ENCODE measurements at regions not wholly inside any gene's neighbourhood (a gene's known extent, or its start where the extent isn't known, plus 50 kb on each side); places are given as distances from the start of the nearest gene placed in this dataset.

DNA sequence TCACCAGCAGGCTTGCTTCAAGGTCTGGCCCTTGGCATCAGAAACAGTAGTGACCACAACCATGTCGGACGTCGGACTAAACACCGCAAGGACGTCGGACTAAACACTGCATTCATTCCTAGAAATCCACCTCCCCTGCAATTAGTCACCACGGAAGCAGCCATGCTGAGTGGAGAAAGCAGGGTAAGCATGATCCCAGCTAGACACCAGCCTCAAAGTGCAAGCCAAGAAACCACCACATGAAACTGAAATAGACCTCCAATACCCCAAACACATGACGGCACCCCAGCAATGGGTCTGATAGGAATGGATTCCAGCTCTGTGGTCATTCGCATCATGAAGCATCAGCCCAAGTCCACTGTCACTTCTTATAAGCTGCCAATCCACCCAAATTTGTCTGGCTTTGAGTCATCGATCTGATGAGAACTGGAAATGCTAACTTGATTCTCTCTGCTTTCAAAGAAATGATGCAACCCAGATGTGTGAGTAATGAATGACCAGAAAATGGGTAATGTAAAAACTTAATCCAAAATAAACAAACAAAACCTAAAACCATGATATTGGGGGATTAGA, 348.3 kb upstream of the TMCO5A start:
- no peak for DNase-seq

DNA sequence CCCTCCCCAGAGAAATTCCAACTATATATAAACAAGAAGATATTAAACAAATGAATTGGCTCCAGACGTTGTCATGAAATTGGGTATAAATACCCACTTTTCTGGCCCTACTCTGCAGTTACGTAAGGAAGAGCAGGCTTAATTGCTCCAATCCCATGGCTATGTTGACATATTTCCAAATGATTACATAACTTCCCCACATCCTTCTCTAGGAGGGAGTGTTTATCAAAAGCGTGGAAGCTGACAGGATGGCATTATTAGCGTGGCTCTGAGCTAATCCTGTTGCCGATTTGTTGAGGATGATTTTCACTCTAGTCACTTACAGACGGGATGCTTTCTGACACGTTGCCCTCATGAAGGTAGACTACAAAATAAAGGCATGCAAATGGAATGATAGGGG, 347.5 kb upstream of the TMCO5A start:
- no peak for DNase-seq

DNA sequence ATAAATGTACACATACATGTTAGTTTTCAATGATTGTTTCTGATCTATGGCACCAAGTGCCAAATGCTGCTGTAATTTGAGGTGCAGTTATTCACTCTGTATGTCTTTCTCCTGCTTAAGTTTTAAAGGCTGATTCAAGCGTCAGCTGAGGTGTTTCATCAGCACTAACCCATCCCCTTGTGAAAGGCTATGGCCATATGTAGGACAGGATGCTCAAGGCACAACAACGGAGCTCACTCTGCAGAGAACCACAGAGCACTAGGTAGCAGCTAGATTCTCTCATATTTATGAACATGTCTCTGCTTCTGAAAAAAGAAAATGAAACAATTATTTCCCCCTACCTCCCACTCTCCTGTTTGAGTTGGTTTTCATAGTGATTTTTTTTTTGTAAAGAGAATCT, 340.0 kb upstream of the TMCO5A start:
- DNase-seq, result no peak

DNA sequence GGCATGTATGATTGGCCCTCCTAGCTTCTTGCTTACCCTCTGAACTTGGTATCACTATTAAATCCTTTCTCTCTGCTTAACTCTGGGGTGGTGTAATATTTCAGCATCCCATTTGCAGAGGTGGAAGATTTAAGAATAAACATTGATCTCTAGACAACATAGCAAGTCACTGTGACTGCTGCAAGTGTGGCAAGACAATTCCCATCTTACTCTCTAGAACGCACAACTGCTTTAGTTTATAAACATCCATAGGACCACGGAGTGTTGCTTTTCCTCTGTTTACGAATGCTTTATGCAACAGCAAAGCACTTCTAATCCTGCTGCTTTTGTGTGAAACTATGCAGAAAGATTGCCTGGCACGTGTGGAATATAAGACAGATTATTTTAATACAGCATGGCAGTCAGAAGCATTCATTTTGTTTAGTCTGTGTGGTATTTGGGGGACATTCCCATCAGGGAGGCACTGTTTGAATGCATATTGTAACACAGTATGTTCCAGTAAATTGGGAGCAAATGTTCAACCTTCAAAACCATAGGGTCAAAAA, 338.9 kb upstream of the TMCO5A start:
- no peak for DNase-seq

DNA sequence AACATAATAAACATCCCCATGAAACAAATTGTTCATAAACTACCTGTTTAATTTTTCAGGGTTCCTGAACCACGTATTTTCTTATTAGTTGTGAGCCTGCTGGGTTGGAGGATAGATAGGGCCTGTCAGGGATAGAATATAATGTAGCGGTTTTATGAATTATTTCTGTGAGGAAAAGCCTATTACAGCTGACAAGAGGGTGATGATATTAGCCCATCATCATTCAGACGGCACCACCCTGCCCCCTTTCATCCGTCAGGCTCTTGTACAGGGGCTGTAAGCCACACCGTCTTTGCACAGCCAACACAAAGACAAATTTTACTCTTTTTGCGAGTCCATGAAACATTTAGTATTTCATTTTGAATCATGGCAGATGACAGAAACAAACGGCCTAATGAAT, 335.3 kb upstream of the TMCO5A start:
- no peak for DNase-seq

DNA sequence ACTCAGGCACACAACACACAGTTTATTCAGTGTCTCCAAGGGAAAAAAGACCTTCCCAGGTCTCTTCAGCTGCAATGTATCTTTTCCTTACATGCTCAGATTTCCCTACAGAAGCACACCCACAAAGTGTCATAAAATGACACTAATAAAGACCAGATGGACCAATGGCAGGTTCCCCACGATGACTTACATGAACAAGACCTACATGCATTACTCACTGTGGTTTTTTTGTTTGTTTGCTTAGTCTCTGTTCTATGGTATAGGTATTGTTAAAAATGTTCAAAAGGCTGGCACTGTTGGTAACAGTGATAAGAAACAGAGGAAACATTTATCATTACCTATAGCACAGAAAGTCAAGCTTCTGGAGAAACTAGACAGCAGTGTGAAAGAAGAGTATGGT, 318.2 kb upstream of the TMCO5A start:
- DNase-seq, result no peak

DNA sequence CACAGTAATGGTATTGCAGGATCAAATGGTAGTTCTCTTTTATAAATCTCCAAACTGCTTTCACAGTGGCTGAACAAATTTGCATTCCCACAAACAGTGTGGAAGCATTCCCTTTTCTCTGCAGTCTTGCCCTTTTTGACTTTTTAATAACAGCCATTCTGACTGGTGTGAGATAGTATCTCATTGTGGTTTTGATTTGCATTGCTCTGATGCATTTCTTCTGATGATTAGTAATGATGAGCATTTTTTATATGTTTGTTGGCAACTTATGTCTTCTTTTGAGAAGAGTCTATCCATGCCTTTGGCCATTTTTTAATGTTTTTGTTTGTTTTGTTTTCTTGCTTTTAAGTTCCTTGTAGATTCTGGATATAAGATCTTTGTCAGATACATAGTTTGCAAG, 316.1 kb upstream of the TMCO5A start:
- no peak for DNase-seq

DNA sequence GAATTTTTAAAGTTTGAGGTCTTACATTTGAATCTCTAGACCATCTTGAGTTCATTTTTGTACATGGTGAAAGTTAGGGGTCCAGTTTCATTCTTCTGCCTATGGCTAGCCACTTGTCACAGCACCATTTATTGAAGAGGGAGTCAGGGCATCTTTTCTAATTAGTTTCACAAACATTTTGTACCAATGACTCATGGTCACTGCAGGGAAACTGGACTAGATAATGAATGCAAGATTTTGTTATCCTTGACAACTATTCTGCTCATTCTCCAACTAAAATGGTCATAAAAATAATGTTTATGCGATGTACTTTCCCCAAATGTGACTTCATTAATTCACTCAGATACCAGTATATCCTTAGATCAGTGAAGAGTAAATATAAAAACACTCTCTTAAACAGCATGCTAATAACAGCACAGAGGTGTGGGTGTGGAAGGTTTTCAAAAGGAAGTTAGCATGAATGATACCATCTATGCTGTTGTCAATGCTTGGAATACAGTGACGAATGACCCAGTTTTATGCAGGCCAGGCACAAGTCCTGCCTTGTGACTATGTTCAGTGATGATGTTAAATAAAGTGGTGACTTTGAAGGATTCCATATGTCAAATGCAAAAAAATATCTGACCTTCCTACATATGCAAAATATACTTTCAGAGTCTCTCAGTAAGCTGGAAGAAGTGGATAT, 314.9 kb upstream of the TMCO5A start:
- no peak for DNase-seq

DNA sequence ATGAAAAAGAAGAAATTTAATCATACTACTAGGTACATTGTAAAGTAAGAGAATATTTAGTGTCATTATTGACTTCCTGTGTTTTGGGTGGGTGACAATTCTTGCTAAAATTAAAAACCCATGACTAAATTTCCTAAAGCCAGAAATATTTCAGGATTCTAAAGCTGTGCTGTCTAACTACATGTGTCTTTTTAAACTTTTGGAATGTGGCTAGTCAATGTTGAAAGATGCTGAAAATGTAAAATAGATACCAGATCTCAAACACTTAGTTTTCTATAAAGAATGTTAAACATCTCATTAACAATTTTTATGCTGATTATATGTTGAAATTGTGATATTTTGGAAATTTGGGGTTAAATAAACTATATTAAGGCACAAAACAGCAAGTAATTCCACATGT, 308.9 kb upstream of the TMCO5A start:
- no peak for DNase-seq

DNA sequence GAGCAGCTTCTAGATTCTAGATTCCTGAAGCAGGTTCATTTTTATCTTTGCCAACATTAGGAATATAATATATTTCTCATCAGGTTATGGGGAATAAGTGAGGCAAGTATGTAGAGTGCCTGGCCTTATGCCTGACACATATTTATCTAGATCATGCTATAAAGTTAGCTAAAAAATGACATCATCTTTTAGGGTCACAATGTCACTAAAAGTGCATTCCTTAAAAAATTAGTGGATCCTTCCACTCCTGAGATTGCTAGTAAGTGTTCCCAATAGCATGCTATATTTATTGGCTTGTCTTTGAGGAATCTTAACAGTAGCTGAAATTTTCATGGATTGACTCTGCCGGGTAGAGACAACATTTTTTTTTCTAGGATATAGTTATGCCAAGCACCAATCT, 305.9 kb upstream of the TMCO5A start:
- no peak for DNase-seq

DNA sequence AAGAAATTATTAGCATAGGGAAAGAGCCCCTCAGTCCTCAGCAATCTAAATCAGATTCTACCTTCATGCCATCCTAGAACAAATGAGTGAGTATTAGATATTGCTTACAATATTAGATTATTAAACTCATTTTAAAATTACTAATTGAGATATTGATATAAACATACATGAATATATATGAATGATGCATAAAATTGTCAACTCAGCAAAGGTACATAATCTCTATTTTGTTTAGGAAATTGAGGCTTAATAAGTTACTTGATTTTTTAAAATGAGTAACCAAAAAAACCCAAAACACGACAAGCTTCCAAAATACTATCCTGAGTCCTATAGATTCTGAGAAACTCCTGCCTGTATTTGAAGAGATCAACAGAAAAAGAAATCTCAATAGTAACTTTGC, 297.7 kb upstream of the TMCO5A start:
- no peak for DNase-seq

DNA sequence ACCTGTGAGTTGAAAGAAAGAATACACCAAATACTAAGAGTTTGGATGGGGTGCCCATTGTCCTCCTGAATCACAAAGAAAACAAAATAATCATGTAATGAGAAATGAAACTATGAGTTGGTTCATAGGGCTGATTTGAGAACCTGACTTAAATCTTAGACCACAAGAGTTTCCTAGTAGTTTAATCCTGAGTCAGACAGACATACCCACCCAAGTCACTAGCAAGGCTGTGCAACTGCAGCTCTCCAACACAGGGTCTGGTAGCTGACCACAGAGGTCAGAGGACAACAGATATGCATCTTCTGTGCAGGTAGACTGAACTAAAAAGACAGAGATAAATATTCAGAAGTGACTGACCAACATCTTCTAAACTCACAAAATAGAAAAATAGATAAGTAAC, 296.3 kb upstream of the TMCO5A start:
- no peak for DNase-seq

DNA sequence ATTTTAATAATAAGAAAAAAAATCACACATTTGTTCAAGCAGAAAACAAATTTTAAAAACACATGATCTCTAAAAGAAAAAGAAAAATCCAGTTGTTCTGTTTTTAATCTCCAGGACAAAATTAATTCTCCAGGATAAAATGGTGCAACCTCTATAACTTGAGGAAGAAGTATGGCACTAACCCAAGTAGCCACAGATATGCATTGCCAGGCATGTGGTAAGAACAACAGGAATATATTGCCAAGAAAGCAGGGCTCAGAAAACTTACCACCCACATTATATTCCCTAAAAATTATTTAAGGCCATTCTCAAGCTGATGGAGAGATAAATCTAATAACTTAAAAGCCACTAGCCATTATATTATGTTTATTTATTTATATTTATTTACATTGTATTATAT, 295.7 kb upstream of the TMCO5A start:
- no peak for DNase-seq

DNA sequence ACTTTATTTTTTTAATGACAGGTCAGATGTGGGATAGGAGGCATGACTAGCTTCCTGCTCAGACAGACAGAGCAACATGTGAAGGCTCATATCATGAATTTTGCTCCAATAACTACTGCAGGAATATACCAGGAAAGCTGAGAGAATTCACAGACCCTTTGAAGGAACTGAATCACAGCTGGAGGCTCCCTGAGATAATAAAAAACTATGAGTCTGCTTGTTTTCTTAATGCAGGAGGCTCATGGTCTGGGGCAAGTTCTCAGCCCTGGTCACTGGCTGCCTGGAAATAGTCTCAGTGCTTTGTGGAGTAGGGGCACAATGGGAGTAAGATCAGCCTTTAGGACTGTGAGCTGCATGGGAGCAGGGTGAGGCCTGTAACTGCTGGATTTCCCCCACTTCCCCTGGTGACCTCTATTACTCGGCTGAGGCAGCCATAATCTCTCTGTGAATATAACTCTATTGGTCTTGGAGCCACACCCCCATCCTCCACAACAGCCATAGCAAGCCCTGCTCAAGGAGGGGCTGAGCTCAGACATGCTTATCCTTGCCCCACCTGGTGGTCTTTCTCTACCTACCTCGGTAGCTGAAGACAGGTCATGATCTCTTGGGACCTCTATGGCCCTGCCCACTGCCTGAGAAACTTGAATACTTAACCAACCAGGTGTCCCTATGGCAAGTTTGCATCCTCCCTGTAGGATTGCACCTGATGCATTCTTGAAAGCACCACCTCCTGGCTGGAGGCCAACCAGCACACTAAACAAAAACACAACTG, 281.6 kb upstream of the TMCO5A start:
- DNase-seq, result no peak

DNA sequence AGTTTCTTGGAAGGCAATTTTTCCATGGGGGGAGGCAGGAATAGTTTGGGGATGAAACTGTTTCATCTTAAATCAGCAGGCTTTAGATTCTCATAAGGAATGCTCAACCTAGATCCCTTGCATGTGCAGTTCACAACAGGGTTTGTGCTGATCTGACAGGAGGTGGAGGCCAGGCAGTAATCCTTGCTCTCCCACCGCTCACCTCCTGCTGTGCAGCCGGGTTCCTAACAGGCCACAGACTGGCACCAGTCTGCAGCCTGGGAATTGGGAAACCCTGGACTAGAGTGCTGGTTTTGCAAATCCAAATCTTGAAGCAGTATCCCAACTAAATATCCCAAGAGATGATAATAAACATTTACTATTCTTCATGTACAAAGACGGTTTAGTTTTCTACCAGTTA, 256.3 kb upstream of the TMCO5A start:
- no peak for DNase-seq

DNA sequence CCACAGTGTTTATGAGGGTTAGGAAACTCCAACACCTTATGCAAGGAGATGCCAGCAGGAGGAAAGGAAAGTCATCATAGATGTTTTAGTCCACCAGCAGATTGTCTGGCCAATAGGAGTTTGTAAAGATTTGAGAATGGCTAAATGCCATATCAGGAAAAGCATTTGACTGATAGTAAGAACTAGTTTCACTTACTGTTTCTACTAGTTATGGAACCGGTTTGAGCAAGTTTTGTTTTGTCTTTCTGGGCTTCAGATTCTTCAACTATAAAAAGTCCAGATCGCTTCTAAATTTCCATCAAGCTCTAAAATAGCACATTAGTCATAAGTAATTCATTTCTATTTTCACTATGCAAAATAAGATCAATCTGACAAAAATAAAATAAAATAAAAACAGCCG, 254.8 kb upstream of the TMCO5A start:
- DNase-seq, result no peak

DNA sequence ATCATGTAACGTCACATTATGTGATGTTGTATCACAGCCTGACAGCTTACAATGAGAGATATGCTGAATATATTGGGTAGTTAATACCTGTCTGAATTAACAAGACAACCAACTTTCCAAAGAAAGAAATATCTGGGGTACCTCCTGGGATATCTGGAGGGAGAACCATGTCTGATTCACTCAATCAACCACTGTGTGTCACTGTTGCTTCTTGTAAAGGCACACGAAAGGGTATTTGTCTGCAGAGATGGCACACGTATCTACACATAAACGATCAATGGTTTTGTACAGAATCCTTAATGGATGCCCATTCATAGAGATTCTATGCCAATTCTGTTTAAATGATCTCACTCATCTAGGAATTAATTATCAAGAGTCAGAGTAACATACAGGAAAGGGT, 252.1 kb upstream of the TMCO5A start:
- no peak for DNase-seq

DNA sequence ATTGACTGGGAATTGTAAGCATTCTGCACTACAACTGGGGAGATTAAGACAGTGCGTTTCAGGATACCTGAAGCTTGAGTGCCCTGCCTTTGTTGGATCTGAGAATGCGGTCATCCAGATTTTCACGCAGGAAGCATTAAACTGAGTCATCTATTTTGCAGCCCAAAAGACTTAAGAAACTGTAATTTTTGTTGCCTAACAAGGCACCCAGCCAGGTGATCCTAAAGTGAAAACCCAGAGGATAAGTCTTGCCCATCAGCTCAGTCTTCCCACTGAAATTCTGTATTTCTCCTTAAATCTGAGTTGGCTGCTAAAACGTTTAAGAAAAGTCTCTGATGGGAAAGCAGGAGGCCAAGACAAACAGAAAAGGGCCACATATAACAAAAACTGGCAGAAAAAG, 242.5 kb upstream of the TMCO5A start:
- no peak for DNase-seq

DNA sequence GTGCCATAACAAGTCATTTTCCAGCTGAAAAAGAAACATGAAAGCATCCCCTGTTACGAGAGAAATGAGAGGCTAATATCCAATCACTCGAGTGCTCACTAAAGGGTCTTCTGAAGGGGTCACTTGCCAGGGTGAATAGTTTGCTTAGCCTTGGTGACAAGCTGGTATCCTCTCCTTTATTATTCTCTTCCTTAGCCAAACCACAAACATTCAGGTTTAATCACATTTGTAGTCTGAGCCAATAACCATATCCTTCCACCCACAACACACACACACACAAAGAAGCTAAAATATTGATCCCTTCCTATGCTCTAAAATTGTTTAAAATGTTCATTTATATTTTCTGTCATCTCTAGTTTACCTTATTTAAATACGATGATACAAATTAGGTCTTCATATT, 240.5 kb upstream of the TMCO5A start:
- DNase-seq, result no peak

DNA sequence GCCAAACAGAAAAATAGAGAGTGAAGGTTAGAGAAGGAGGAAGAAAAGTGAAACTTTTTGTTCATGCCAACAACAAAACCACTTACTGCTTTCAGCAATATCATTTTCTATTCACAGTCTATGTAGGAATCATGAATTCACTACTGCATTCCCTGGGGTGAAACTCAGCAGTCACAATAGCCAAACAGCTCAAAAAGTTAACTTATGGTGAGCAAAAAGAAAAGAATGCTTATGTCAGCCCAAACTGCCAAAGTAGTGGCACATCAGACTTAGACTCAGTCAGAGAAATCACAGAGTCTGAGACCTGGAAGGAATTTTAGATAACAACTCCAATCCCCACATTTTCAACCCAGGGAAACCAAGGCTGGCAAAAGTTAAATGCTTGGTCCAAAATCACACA, 238.7 kb upstream of the TMCO5A start:
- no peak for DNase-seq

DNA sequence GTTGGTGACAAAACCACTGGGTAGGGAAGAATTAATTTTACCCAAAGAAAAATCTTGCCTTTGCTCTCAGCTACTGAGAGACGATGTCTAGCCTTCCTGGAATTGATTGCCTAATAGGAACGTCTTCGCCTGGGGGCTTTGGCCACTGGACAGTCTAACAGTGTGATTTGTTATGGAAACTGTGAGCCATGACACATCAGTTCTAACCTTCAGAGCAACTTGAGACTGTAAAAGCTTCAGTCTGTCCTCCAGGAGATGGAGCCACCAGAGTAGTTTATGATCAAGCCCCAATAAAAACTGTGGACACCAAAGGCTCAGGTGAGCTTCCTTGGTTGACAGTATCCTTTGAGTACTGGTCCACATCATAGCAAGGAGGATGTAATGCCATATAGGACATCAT, 235.8 kb upstream of the TMCO5A start:
- no peak for DNase-seq

DNA sequence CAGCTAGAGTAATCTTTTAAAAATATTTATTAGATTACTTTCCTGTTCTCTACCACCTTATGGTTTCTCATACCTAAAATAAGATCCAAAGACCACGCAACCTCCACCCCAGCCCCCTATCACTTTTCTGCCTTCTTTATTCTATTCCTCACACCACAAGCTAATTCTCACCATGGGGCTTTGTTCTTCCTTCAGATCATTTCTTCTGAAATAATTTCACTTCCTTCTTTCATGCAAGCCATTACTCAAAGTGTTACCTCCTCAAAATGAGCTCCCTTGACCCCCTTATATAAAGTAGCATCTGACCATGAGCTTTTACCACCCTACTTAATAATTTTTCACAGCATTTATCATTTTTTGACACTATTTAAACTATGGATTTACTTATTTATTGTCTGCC, 233.2 kb upstream of the TMCO5A start:
- DNase-seq, result no peak

DNA sequence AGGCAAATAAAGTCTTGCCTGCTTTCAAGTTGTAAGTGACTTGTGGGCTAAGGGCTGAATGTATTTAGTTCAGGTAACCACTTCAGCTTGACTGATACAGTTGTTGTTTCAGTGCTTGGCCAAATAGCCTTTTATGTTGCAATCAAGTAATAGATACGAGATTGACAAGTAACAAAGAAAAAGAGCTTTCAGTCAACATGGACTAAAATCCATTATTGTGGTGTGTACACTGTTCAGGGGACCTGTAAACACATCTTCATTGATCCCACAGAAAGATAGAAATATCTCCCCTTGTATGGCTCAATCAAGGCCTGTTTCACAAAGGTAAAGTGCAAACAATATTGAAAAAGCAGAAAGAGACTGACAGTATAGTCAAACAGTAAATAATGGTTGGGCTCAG, 224.8 kb upstream of the TMCO5A start:
- DNase-seq, result no peak

DNA sequence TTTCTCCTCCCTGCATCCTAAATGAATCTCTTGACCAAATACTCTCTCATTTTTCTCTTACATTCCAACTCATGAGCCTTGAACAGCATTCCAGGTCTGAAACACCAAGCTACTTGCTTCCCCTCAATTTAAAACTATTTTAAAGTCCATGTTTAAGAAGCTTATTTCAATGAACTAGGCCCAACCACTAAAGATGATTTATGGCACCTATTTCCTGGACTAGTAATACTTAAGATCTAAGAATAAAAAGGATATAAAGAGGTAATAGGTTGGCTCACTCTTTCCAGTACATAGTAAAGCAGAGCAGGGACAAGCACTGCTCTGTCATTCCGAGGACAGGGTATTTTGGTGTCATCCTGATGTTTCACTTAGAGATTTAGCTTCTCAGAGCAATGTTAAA, 219.3 kb upstream of the TMCO5A start:
- no peak for DNase-seq
